Right kidney (tissue), 1 donor: ENCODE measurements at regions not wholly inside any gene's neighbourhood (a gene's known extent, or its start where the extent isn't known, plus 50 kb on each side); places are given as distances from the start of the nearest gene placed in this dataset.

Experiments
- DNase-seq: peaks from one replicate; pipeline ENCODE4 v3.0.0-alpha.2; 2016

GRCh38 chr12:85509081-85509856 is 229.2 kb downstream of the ALX1 start:
- no peak for DNase-seq

DNA sequence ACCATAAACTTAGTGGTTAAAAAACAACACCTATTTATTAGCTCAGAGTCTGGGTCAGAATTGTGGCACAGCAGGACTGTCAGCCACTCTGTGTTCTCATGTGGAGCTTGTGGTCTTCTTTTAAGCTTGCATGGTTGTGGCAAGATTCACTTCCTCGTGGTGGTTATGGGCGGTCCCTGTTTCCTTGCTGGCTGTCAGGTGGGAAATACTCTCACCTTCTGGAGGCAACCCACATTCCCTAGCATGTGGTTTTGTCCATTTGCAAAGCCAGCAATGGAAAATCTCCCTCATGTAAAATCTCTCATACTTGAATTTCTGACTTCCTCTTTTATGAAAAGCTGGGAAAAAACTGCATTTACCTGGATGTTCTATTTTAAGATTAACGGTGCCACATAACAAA is 229.8 kb downstream of the ALX1 start:
- no peak for DNase-seq

GRCh38 chr12:85516039-85516438 is 236.0 kb downstream of the ALX1 start:
- DNase-seq, result no peak

DNA sequence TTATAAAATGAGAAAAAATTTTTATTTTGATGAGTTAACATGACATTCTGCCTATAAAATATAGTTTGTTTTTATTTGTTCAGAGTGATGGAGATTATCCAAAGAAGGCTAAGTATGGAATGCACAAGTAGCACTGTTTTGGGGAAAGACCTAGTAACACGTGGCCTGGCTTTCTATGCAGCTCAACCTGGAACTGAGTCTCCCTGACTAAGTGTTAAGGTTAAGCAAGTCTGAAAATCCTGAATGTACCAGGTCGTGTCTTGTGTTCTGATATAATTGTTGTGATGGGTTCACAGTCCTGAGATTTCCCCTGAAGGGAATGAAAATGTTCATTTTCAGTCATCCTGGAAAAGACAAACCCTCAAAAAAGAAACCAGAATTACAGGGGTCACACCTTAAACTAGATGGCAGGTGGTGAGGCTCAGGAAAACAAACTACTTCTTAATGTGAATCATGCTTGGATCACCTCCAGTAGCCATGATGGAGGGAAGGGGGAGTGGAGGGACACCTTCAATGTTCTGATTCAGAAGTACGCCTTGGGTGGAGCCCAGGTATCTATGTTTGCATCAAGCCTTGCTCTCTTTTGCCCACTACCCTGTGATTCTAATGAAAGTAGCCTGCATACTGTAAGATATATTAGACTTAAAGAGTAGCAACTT is 236.8 kb downstream of the ALX1 start:
- DNase-seq, result no peak

- DNase-seq, result no peak
Observed at GRCh38 chr12:85519163-85519562, 239.1 kb downstream of the ALX1 start.

- DNase-seq, result no peak
Observed at GRCh38 chr12:85523197-85523596, 243.2 kb downstream of the ALX1 start.

DNA sequence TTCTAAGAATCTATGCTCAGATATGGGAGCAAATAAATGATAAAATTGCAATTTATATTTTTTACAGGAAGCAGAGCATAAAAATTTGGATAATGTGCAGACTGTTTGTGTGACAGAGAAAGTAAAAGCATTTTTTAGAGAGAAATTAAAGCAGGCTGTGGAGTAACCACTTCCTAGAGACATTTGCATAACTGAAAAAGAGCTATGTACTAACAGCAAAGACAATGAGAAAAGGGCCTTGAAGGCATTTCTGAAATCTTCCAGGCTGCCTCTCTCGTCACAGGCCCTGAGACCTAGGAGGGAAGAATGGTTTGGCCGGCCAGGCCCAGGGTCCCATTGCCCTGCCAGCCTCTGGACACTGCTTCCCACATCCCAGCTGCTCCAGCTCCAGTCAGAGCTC is 247.2 kb downstream of the ALX1 start:
- no peak for DNase-seq

DNA sequence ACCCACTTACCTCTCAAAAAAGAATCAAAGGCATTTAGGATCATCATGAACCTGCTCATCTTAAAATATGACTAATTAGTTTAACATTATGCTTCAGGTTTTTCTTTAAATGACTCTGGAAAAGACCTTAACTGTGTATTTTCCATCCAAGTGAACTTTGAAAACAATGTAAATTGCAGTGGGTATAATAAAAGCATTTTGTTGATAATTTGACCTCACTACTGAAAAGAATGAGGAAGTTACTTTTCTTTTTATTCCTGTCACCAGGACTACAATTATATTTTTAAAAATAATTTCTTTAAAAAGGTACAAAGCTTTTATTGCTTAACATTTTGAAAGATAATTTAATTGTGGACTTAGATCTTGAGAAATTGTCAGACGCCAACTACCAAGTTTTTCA is 249.9 kb downstream of the ALX1 start:
- DNase-seq, result no peak

GRCh38 chr12:85530456-85530855 is 250.4 kb downstream of the ALX1 start:
- DNase-seq, result no peak

GRCh38 chr12:85531341-85531740 is 251.3 kb downstream of the ALX1 start:
- no peak for DNase-seq

- no peak for DNase-seq
Observed at GRCh38 chr12:85549640-85550039, 269.6 kb downstream of the ALX1 start.

DNA sequence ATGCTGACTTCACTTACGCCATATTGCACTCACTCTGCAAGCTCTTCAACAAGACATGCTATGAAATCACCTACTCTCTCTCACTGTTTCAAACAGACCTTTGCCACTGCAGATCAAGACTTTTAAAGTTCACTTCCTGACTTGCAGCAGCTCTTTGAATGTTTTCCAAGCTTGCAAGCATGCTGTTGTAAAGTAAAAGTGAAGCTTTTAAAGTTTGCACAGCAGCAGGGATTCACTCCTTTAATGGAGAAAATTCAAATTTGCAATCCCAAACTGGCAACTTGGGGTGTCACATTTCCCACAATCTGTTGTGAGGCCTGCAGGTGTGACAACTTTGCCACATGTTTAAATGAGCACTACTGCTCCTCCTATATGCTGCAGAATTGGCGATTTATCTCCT is 270.9 kb downstream of the ALX1 start:
- DNase-seq, result no peak

- no peak for DNase-seq
Observed at GRCh38 chr12:85552461-85552860, 272.4 kb downstream of the ALX1 start.

- no peak for DNase-seq
Observed at GRCh38 chr12:85557850-85558249, 277.8 kb downstream of the ALX1 start.

DNA sequence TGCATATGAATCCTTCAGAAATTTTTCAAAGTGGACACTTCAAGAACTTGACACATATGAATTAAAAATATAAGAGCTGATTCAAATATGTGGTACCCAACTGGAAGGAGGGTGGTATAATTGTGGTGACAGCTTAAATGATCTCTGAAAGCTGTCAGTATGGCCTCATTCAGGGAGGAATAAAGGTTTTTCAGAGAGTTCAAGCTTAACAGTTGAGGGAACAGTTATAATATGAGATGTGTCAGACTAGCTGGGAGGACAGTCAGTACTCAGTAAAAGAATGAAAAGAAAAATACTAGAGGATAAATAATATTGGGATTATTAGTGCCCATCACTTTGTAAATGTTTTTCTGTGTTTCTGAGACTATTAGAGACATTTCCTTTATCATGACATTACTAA is 277.5 kb downstream of the RASSF9 start:
- no peak for DNase-seq

- DNase-seq, result no peak
Observed at GRCh38 chr12:85559127-85559526, 277.1 kb downstream of the RASSF9 start.

- no peak for DNase-seq
Observed at GRCh38 chr12:85559536-85559935, 276.7 kb downstream of the RASSF9 start.

- no peak for DNase-seq
Observed at GRCh38 chr12:85562765-85563164, 273.4 kb downstream of the RASSF9 start.

GRCh38 chr12:85564786-85565185 is 271.4 kb downstream of the RASSF9 start:
- DNase-seq, result no peak

- DNase-seq, result no peak
Observed at GRCh38 chr12:85568395-85569103, 267.7 kb downstream of the RASSF9 start.

DNA sequence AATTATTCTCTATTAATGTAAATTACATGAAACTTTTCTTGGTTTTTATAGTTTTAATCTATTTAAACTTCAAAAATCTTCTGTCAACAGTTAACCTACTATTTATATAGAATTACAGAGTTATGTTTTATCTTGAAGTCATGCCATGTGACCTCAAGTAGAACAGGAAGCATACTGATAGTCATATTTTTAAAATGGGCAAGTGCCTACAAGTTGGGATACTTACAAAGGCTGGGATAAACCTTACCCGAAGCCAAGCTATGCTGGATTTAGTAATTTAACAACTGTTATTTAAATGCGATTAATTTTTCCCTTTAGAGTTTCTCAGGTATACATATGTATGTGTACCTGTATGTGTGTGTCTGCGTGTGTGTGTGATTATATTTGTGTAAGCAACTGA is 266.9 kb downstream of the RASSF9 start:
- no peak for DNase-seq

- DNase-seq, result no peak
Observed at GRCh38 chr12:85572956-85573355, 263.3 kb downstream of the RASSF9 start.

DNA sequence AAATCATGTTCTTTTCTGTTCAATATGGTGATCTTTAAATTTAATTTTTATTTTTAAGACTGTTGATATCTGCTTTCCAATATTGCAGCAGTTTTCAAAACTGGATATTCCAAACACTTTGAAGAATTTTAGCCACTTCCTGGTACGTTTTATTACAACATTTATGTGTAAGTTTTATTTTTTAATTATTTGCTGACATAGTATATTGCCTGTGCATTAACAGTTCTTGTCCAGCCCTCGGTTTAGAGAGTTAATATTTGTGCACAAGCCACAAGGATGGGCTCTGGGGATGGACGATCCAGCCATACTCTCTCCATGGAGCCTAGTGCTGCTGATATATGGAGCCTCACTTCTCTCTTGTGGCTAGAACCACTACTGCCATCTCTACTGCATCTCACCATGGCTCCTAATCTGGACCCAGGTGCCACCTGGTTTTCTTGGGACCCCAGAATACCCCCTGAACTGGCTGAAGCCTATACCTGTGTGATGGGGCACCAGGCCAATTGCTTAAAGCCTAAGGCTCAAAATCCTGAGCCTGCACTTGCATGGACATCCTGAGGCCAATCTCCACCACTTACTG is 262.5 kb downstream of the RASSF9 start:
- DNase-seq, result no peak
